Stimulated activated CD4-positive, alpha-beta T cell treated with anti-CD3 and anti-CD28 coated beads, Interleukin-1b, Interleukin-23, amount 100 ng/mL, for 48 hours (primary cell): ENCODE measurements at regions not wholly inside any gene's neighbourhood (a gene's known extent, or its start where the extent isn't known, plus 50 kb on each side); places are given as distances from the start of the nearest gene placed in this dataset.
A peak's percentile ranks its signal among the peaks of the same experiment; 100 is the strongest.
"Not testable (repeated sequence)": the region's sequence is repeated elsewhere in the genome, so short reads cannot be mapped to it uniquely, and the experiment has no call there.

Experiments used
- DNase-seq: peaks from one replicate; pipeline ENCODE4 v3.0.0-alpha.2; 2020

- no peak for DNase-seq
Measured at GRCh38 chr4:77450006-77450405, 155.6 kb upstream of the CXCL13 start.

- no peak for DNase-seq
Measured at GRCh38 chr4:77451530-77451929, 154.1 kb upstream of the CXCL13 start.

- DNase-seq = not testable (repeated sequence)
Measured at GRCh38 chr4:77452117-77452516, 153.5 kb upstream of the CXCL13 start.

DNA sequence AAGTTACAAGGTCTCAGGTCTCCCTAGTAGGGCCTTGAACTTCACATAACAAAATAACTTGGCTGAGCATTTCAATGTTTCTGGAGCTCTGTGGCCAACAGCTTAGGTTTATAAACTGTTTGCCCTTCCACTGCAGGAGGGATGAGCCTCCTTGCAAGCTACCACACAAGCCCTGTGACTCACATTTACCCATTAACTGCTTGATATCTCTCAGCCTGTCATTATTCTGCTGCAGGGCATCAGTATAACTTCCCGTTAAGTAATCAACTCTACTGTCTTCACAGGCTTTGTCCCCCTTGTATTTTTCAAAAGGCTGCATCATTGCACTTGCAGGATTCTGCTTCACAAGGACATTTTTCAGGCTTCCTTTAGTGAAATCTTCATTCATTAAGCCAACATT, 151.7 kb upstream of the CXCL13 start:
- DNase-seq = no peak

- DNase-seq = no peak
Measured at GRCh38 chr4:77454858-77455257, 150.8 kb upstream of the CXCL13 start.

DNA sequence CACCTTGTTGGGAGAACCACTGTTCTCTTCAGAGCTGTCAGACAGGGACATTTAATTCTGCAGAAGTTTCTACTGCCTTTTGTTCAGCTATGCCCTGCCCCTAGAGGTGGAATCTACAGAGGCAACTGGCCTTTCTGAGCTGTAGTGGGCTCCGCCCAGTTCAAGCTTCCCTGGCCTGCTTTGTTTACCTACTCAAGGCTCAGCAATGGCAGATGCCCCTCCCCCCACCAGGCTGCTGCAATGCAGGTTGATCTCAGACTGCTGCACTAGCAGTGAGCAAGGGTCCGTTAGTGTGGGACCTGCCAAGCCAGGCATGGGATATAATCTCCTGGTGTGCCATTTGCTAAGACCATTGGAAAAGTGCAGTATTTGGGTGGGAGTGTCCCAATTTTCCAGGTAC, 141.5 kb upstream of the CXCL13 start:
- not testable (repeated sequence) for DNase-seq

DNA sequence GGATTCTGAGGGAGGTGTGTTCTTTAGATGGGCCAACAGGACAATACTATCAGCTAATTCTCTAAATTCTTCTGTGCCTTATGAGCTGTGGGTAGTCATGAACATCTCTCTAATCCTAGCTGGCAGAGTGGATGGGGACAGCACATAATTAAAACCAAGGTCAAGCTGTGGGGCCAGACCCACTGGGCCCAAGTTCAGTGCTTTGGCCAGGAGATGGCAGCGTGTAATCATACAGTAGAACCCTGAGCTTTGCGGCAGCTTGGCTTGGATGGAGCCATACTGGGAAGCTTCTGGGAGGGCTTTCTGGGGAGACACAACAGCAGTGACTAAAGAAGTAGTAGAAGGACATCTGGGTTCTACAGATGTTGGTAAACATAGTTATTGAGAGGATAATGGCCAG, 140.3 kb upstream of the CXCL13 start:
- peak; percentile 41 for DNase-seq

DNA sequence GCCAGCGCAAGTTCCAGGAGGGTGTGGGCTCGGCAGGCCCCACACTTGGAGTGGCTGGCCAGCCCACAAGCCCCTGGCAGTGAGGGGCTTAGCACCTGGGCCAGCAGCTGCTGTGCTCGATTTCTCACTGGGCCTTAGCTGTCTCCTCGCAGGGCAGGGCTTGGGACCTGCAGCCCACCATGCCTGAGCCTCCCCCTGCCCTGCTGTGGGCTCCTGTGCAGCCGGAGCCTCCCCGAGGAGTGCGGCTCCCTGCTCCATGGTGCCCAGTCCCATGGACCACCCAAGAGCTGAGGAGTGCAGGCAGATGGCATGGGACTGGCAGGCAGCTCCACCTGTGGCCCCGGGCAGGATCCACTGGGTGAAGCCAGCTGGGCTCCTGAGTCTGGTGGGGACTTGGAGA, 139.2 kb upstream of the CXCL13 start:
- no peak for DNase-seq

DNA sequence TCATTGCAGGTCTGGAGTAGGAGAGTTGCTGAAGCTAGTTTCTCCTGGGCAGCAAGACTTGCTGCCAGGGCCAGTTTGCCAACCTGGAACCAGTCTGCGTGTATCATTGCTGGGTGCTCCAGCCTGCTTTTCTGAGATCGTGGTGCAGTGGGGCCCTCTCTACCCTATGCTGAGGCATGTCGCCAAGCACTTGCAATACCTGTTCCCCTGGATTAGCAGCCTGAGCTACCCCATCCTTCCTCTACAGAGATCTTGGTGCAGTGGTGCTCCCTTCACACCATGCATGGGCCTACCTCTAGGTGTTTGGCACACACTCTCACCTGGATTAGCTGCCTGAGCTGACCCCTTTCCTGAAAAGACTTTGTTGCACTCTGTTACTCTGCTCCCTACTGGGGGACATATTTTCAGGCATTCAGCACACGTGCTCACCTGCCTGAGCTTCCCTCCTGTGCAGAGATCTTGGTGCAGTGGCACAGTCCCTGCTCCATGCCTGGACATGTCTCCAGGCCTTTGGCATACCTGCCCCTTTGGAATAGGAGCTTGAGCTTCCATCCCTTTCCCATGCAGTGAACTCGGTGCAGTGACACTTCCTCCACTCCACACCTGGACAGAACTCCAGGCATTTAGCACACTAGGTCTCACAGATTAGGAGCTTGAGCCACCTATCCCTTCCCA, 133.7 kb upstream of the CXCL13 start:
- DNase-seq = no peak

GRCh38 chr4:77473509-77473908, 132.1 kb upstream of the CXCL13 start:
- no peak for DNase-seq

- DNase-seq = no peak
Measured at GRCh38 chr4:77481856-77482255, 123.8 kb upstream of the CXCL13 start.

DNA sequence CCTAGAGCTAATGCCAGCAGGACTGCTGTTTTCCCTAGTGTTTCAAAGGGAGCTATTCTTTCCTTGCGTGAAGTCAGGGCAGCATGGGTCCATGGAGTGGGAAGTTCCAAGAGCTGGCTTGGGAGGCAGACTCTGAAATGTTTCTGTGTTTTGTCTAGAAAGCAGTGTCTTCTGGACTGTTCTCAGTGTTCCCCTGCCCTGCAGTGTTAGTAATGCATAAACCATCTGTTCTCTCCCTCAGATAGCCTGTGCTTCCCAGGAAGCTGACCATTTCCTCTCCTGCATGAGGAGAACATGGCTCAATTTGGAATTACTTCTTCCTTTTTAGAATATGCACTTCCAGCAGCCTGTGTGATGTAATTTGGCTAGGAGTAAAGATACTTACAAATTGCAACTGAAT, 116.7 kb upstream of the CXCL13 start:
- DNase-seq = no peak

- DNase-seq = no peak
Measured at GRCh38 chr4:77493120-77493752, 112.4 kb upstream of the CXCL13 start.

- no peak for DNase-seq
Measured at GRCh38 chr4:77493829-77494551, 111.6 kb upstream of the CXCL13 start.

GRCh38 chr4:77496457-77496856, 109.2 kb upstream of the CXCL13 start:
- no peak for DNase-seq

- no peak for DNase-seq
Measured at GRCh38 chr4:77500801-77501200, 104.8 kb upstream of the CXCL13 start.

- no peak for DNase-seq
Measured at GRCh38 chr4:77501240-77501639, 104.4 kb upstream of the CXCL13 start.

DNA sequence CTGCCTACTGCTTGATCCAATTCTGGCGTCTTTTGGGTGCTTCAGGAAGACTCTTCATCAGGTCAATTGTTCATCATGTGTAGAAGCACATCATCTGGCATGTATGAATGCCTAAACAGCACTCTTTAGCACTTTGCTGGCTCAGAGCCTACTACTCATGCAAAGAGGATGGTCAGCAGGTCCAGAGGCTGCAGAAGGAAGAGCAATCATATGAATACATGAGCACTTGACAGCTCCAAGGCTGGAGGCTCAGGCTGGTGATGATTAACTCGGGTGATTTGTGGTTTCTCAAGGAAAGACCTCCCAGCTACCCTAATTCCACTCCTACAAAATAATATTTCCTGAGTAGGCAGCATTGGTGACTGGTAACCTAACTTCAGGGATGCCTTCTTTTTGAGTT, 103.8 kb upstream of the CXCL13 start:
- no peak for DNase-seq

DNA sequence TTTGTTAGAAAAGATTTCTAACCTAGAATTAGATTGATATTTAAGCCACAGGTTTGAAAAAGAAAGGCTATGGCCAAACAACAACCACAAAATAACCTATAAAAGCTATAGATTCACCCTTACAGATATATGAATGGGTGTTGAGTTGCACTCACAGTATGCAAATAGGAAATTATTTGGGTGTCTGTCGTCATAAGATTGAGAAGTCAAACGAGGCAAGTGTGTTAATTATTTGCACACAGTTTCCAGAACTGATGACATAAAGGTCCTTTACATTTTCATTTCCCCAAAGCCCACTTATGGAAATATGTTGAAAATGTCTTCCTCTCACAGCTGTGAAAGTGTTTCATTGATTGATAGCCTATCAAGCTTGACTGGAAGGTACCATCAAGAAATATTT, 101.2 kb upstream of the CXCL13 start:
- DNase-seq = no peak

DNA sequence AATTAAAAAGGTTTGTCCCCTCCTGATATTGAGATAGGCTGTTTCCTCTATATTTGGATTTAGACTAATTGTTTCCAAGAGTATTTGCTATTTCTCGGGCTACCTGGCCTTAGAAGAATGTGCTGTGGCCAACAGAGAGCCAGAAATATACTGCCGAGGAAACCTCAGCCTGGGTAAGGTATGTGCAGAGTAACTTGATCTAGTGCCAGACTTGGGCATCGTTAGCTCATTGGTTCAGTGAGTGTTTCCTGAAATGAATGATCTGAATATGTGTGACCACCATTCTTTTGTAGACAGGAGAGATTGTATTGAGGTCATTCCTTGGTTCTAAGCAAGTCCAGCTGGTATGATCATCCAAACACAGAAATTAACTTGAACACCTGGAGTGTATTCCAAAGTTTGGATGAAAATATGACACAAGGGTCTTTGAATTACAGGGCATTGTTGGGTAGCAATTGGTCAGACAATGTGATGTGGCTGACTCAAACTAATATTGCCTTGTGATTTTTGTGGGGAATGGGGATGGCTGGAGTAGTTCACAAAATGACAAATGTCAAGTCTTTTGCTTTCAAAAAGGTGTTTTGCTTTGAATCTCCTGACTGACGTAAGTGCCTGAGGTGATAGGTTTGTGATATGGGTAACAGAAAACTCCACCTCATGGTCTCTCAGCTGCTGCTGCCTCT, 100.2 kb upstream of the CXCL13 start:
- no peak for DNase-seq

DNA sequence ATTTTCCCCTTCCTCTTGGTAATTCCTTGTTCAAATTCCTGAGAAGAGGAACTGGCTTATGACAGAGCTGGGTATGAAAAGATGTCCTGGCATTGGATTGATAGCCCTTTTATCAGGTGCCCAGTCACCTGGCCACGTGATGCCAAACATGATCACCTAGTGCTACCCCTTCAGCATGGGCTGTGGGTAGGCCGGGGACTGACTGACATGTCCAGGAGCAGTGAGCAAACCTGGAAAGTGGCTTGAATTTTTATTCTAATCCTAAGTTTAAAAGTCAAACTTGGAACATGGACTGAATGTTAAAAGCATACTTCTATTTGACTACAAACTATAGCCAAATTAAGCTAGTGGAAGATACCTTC, 99.7 kb upstream of the CXCL13 start:
- no peak for DNase-seq

DNA sequence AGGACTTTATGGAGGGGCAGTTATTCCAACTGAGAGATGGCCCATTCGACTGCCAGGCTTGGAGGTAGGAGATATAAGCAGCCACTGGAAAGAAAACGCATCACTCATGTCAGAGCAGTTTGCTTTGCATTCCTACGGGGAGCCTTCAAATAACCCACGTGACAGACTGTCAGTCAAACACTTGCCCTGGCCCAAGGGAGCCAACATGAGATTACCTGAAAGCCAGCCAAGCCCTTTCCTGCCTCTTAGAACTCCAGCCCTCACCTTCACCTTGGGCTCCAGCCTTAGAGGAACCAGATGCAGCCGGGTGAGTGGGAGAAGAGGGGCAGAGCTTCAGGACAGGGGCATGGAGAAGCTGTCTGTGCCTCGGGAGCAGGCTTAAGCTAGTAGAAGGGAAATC, 95.3 kb upstream of the CXCL13 start:
- no peak for DNase-seq

GRCh38 chr4:77525538-77525937, 80.1 kb upstream of the CXCL13 start:
- no peak for DNase-seq

DNA sequence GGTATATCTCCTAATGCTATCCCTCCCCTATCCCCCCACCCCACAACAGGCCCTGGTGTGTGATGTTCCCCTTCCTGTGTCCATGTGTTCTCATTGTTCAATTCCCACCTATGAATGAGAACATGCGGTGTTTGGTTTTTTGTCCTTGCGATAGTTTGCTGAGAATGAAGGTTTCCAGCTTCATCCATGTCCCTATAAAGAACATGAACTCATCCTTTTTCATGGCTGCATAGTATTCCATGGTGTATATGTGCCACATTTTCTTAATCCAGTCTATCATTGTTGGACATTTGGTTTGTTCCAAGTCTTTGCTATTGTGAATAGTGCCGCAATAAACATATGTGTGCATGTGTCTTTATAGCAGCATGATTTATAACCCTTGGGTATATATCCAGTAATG, 77.7 kb upstream of the CXCL13 start:
- not testable (repeated sequence) for DNase-seq
